Tibial artery (tissue), 4 donors: ENCODE measurements at regions not wholly inside any gene's neighbourhood (a gene's known extent, or its start where the extent isn't known, plus 50 kb on each side); places are given as distances from the start of the nearest gene placed in this dataset.

ENCODE experiments used
- DNase-seq, 2 donors: peaks; one replicate each; pipeline ENCODE4 v3.0.0-alpha.2; 2019
- H3K27ac ChIP-seq, 2 donors: fragments of 200-600 bp; sonication (generic) in 1 of 2; 1 replicate in 1 of 2; 2 replicates in 1 of 2; pipeline ENCODE4 v1.5.1; 2018 to 2019; ENCODE audit warnings: mild to moderate bottlenecking in 1 of 2
- H3K27me3 ChIP-seq, 2 donors: fragments of 200-600 bp; sonication (generic) in 1 of 2; one replicate each; pipeline versions ENCODE4 v1.5.1 to v1.6.0; 2016 to 2019
- H3K36me3 ChIP-seq, 3 donors: fragments of 200-600 bp; sonication (generic) in 2 of 3; one replicate each; pipeline ENCODE4 v1.5.1; 2016 to 2019; ENCODE audit warnings: mild to moderate bottlenecking in 2 of 3
- H3K4me1 ChIP-seq, 4 donors: fragments of 200-600 bp; sonication (generic) in 2 of 4; 1 replicate in 3 of 4; 2 replicates in 1 of 4; pipeline ENCODE4 v1.5.1; 2016 to 2019
- H3K4me3 ChIP-seq, 2 donors: fragments of 200-600 bp; sonication (generic) in 1 of 2; 1 replicate in 1 of 2; 2 replicates in 1 of 2; pipeline ENCODE4 v1.5.1; 2018 to 2019; ENCODE audit warnings: mild to moderate bottlenecking in 2 of 2
- H3K9me3 ChIP-seq, 3 donors: fragments of 200-600 bp; sonication (generic) in 1 of 3; one replicate each; pipeline ENCODE4 v1.5.1; 2016 to 2019
- intact Hi-C: fragments of 100-400 bp; cut with DNase I; formaldehyde crosslinking; loops from one replicate; pipeline ENCODE4 v1.15.0; 2023; ENCODE audit warnings: low total_unique reads
- TF ChIP-seq, protein P1 (sequence below), 2 experiments: fragments of 200-600 bp in 1 of 2; fragments of 450-650 bp in 1 of 2; IDR thresholded peaks; one replicate each; pipeline ENCODE4 v1.5.1; 2017 to 2019; ENCODE audit warnings: antibody characterized with exemption in 2 of 2, mild to moderate bottlenecking in 1 of 2, moderate library complexity in 1 of 2

GRCh38 chr1:98047171-98047570 lies 126.3 kb upstream of the DPYD start:
- intact Hi-C loops: no loop called here
- H3K4me1 ChIP-seq: peaks cover 0 to 29% (median 17%) of the 10 kb centered on the region in 4 donors
- no peaks in the 10 kb centered on the region for H3K9me3 ChIP-seq
- H3K27ac ChIP-seq: no peak overlapping the region
- TF ChIP-seq, protein P1, sequence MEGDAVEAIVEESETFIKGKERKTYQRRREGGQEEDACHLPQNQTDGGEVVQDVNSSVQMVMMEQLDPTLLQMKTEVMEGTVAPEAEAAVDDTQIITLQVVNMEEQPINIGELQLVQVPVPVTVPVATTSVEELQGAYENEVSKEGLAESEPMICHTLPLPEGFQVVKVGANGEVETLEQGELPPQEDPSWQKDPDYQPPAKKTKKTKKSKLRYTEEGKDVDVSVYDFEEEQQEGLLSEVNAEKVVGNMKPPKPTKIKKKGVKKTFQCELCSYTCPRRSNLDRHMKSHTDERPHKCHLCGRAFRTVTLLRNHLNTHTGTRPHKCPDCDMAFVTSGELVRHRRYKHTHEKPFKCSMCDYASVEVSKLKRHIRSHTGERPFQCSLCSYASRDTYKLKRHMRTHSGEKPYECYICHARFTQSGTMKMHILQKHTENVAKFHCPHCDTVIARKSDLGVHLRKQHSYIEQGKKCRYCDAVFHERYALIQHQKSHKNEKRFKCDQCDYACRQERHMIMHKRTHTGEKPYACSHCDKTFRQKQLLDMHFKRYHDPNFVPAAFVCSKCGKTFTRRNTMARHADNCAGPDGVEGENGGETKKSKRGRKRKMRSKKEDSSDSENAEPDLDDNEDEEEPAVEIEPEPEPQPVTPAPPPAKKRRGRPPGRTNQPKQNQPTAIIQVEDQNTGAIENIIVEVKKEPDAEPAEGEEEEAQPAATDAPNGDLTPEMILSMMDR (IDR thresholded peaks at IDR 0.05): no peak
- no peak overlapping the region for H3K4me3 ChIP-seq
- DNase-seq: no peak
- peaks cover 4 to 79% of the 10 kb centered on the region in 2 donors for H3K27me3 ChIP-seq
- H3K36me3 ChIP-seq: no peaks in the 10 kb centered on the region

GRCh38 chr1:98045767-98046641 lies 125.2 kb upstream of the DPYD start:
- DNase-seq: no peak
- Histone ChIP-seq H3K4me1 (peaks cover 0 to 29% (median 17%) of the 10 kb centered on the region in 4 donors), H3K27me3 (peaks cover 4 to 68% of the 10 kb centered on the region in 2 donors), H3K27ac (no peak overlapping the region), H3K36me3 (no peaks in the 10 kb centered on the region), H3K4me3 (peak overlapping the region; percentile 27 to 44), H3K9me3 (no peaks in the 10 kb centered on the region)
- intact Hi-C loops: no loop called here
- TF ChIP-seq, protein P1 (IDR thresholded peaks at IDR 0.05): no peak

DNA sequence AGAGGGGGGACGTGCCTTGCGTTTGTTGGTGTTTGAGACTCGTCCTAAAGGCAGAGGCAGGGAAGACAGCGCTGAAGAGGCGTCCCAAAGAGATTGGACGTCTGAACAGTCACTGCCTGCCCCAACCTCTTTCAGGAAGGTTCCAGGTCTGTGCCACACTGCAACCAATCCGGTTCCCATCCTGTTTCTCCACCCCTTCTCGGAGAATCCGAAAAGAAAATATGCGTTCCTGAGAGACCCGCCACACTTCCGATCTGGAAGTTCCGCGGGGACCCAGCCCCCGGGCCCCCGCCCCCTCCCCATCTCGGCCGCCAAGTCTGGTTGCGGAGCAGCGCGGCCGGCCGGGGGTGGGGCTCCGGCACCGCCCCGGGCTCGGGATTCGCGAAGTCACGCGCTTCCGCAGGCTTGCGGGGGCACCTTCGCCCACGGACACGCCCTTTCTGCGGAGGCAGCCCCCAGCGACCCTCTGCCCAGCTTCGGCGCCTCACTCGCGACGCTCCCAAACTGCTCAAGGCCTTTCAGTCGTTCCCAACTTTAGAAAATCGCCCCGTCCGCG lies 124.5 kb upstream of the DPYD start:
- Histone ChIP-seq H3K27ac (no peak overlapping the region), H3K9me3 (no peaks in the 10 kb centered on the region), H3K27me3 (peaks cover 4 to 65% of the 10 kb centered on the region in 2 donors), H3K36me3 (no peaks in the 10 kb centered on the region), H3K4me3 (peak overlapping the region; percentile 27 to 44), H3K4me1 (peaks cover 0 to 29% (median 17%) of the 10 kb centered on the region in 4 donors)
- TF ChIP-seq, protein P1 (IDR thresholded peaks at IDR 0.05): no peak
- DNase-seq: no peak
- intact Hi-C loops: no loop called here

DNA sequence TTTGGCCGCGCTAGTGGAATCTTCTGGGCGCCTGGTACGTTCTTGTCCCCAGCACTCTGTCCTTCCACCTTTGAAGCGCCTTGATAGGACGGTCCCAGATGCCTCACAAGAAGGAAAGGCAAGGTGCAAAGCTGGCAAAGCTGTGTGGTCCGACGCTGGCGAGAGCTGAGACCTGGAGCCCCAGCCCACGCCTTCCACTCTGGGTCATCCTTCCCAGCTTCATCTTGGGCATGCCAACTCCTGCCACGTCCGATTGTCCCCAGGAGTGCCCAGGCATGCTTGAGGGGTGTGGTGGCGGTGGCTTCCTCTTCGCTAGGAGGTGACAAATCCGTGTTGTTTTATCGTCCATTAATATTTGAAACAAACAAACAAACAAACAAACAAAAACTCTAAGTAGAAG lies 123.9 kb upstream of the DPYD start:
- TF ChIP-seq, protein P1 (IDR thresholded peaks at IDR 0.05): no peak
- no peaks in the 10 kb centered on the region for H3K9me3 ChIP-seq
- peak overlapping the region in 1 of 2 donors; percentile 44 for H3K4me3 ChIP-seq
- H3K27me3 ChIP-seq: peaks cover 4 to 60% of the 10 kb centered on the region in 2 donors
- intact Hi-C loops: no loop called here
- peaks cover 0 to 29% (median 17%) of the 10 kb centered on the region in 4 donors for H3K4me1 ChIP-seq
- DNase-seq: no peak
- H3K27ac ChIP-seq: no peak overlapping the region
- no peaks in the 10 kb centered on the region for H3K36me3 ChIP-seq

- Histone ChIP-seq H3K4me1 (peaks cover 0 to 25% (median 17%) of the 10 kb centered on the region in 4 donors), H3K4me3 (no peak overlapping the region), H3K27me3 (peaks cover 4 to 54% of the 10 kb centered on the region in 2 donors), H3K9me3 (no peaks in the 10 kb centered on the region), H3K36me3 (no peaks in the 10 kb centered on the region), H3K27ac (no peak overlapping the region)
- intact Hi-C loops: no loop called here
- no peak for DNase-seq
- TF ChIP-seq, protein P1 (IDR thresholded peaks at IDR 0.05): no peak
Observed at GRCh38 chr1:98044071-98044697, 123.3 kb upstream of the DPYD start.
